ENCODE measurements at regions not wholly inside any gene's neighbourhood (a gene's known extent, or its start where the extent isn't known, plus 50 kb on each side); places are given as distances from the start of the nearest gene placed in this dataset.

DNA sequence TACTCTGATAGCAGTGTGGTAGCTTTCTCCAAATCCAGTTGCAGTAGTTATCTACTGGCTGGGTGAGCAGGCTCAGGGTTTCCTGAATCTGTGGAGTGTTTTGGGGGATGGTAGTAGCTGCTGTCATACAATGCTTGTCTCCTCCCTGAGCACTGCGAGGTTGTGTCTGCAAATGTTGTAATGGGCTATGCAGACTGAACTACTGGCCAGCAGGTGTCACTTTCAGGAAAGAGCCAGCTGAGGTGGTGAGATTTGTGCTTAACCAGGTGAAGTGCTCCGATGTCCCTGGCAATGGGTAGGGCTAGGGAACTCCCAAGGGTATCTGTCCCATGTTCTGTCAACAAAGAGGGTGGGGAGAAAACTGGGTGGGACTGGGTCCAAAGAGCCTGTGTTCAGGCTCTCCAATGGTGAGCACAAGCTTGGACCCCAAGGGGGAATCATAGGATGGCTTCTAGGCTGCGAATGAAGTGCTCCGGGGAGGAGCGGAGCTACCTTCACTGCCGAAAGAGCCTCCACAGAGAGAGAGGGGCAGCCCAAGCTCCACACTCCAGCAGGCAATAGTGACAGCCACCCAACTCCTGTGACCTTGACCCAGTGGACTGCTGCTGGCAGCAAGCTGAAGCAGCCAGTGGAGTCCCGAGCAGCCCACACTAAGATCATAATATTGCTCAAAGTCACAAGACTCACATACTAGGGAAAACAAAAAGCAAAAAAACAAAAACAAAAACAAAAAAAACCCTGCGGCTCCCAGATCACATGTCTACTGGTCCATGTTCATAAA lies 1324.0 kb upstream of the USP15 start:
- DNase-seq, result no peak

DNA sequence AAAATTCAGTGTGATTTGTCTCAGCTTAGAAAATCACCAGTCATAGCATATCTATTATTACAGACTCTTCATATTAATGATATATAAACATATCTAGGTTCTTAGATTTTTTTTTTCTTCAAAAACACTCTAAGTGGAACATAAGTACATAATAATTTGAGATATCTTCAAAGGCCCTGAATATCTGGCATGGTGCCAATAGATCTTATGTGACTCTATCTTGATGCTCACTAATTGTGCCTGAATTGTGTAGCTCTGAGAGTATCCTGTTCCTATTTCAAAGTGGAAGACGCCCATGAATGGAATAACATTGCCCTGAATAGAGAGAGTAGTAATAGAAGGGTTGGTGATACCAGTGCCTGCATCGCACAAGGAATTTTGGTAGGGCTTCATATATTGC lies 1312.7 kb upstream of the USP15 start:
- no peak for DNase-seq

DNA sequence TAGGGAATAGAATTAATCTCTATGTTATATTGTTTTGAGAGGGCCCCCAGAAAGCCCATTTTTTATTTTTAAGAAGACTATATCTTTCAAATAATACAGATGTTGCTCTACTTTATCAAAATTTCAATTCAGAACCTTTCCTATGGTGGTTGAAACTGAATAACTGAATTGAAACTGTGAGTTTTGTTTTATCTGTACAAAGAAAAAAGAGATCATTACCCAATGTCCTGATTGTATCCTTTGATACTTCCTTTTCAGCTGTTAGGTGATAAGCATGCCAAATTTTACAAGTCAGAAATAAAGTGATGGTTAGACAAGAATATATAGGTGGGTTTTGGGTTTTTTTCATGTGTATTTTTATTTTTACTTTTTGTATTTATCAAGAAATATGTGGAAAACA lies 1293.1 kb upstream of the USP15 start:
- no peak for DNase-seq

DNA sequence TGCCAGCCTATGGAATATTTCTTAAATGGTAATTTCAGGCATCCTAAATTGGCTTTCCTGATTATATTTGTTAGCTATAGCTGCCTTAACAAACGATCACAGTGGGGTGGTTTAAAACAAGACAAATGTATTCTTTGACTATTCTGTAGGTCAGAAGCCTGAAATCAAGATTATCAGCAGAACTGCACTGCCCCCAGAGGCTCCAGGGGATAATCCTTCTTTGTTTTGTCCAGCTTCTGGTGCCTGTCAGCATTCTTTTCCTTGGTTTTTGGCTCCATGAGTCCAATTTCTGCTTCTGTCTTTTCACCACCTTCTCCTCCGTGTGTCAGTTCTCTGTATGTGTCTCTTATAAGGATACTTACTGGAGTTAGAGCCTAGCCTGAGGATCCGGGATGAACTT lies 1282.2 kb upstream of the USP15 start:
- DNase-seq, result no peak

DNA sequence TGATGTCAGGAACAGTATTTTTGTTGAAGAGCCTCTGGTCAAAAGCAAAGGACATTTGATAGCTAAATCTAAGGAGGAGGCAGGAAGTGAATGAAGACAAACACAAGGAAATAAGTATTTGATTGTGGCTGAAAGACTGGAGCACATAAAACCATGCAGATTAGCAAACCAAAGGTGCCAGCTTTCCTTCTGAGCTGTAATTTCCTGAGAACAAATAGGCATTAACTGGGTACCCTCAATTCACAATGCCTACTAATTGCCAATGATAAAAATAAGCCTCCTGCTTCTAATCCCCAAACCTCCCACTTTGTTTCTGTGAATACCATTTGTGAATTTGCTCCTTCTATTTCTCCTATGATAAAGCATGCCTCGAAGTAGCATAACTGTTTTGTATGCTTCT lies 1279.6 kb upstream of the USP15 start:
- DNase-seq, result no peak

DNA sequence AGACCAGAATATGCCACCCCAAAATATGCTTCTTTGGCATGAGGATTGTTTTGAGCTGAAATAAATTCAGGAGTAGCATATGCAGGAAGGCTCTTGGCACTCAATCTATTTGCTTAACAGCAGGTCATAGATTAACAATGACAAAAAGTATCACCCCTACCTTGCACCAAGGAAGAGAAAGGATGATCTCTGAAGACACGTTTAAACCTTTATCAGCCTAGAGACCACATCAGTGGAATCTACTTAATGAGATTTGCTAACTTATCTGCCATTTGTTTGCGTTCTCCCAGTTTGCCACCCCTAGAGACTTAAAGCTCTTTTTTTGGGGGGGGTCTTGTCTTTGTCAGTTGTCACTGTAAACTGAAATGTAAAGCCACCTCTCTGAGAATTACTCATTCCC lies 1278.7 kb upstream of the USP15 start:
- no peak for DNase-seq

DNA sequence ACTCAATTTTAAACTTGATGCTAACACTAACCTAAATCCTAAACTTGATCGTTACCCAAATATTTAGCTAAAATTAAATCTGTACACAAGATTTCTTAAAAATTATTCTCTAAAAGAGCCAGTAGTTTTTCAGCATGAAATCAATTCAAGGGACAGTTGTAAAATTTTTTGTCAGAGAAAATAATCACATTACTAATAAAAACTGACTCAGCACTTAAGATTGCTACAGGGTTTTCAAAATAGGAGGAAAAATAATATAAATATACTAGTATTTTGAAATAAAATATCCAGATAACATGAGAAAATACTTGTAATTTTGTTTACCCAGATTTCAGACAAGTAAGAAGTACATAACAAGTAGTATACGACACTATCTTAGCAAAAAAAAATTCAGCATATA lies 1268.1 kb upstream of the USP15 start:
- DNase-seq, result no peak

DNA sequence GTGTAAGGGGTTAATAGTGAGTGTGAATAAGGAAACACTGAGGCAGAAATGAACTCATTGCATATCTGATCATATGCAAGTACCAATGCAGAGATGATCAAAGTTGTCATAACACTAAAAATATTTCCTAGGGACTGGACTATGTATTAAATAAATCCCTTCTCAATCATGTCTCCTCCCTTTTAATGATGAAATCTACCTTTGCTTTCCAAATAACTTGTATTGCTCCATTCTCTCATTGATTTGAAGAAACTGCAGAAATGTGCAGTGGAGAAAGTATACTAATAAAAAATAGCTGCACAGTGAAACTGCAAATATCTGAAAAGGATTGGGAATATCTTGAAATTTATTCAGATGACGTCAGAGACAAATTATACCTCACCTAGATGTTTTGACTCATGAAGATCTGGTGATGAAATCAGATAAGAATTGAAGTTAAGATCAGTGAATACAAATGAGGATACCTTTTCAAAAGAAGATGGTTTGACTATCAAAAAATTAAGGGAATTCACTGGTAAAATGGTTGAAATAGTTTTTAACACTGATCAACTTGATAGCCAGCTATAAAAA lies 1264.9 kb upstream of the USP15 start:
- no peak for DNase-seq

DNA sequence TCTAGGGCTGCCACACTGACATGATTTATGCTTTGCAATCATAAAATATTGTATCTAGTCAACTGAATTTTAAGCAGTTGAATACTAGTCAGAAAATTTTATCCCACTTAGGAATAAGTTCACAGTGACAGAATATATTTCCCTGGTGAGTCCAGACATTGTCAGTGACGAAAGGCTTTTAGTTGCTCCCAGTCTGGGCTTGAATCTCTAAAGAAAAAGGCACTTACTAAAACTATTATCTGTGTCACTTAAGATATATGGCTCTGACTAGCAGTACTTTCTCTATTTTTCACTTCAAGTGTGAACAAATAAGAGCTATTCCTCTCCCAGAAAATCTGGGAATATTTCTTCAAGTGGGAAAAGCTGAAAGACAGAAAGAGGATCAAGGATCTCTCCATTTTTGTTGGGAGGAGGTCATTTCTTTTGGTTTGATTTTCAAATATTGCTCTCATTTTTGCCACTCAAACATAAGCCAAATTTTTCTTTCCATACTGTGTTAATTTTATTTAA lies 1262.3 kb upstream of the USP15 start:
- DNase-seq, result no peak

DNA sequence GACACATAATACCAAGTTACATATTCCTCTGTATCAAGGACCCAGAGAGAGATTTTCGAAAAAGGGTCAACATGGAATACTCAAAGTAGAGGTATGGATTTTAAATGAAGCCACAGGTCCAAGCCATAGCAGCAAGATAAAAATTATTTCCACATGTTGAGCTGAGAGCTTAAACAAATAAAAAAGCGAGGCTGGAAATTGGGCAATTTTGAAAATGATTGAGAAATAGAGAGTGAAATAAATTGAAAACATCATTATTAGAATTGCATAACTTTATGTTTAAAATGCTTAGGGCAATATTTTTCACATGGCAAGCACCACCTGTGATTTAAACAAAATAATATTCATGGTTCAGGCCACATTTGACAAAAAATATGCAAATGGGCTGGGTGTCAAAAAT lies 1251.0 kb upstream of the USP15 start:
- no peak for DNase-seq

DNA sequence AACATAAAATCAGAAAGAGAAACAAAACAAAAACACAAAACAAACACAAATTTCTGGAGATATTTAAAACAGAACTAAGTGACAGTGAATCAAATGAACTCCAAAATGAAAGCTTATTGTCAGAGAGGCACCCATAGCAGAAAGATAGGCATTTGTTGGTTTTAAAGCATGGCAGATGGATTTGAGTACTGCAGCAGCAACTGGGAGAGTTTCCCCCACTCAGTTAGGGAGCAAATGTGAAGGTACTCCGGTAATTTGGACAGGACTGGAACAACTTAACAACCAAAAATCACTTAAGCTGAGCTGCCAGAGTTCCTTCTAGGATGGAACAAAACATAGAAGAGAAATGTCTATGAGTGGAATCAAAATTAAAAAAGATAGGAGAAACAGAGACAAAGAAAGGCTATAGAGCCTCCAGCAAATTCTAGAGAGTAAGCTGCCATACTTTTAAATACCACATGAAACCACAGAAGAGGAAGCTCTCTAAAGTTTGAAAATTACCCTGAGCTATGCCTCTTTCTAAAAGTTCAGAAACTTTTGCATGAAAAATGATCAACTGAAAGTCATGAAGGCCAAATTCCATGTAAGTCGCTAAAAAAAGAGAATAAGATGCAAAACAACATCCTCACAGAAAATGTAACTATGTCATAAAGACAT lies 1248.3 kb upstream of the USP15 start:
- DNase-seq, result no peak

DNA sequence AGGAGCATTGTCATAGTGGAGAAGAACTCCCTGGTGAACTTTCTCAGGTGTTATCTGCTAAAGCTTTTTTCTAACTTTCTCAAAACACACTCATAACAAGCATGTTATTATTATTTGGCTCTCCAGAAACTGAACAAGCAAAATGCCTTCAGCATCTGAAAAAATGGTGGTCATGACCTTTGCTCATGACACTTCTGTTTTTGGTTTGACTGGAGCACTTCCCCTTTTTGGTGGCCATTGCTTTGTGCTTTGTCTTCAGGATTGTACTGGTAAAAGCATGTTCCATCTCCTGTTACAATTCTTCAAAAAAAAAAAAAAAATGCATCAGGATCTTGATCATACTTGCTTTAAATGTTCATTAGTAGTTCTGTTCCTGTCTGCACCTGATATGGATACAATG lies 1241.6 kb upstream of the USP15 start:
- DNase-seq, result no peak

DNA sequence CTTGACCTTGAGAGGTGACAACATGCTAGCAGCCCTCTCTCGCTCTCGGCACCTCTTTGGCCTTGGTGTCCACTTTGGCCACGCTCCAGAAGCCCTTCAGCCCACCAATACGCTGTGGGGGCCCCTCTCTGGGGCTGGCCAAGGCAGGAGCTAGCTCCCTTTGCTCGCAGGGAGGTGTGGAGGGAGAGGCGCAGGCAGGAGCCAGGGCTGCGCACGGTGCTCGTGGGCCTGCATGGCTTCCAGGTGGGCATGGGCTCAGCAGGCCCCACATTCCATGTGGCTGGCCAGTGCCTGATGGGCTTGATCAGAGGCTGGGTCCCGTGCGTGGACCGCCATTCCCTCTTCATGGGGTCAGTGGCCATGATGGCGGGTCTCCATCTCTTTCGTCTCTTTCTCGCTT lies 1237.0 kb upstream of the USP15 start:
- no peak for DNase-seq

DNA sequence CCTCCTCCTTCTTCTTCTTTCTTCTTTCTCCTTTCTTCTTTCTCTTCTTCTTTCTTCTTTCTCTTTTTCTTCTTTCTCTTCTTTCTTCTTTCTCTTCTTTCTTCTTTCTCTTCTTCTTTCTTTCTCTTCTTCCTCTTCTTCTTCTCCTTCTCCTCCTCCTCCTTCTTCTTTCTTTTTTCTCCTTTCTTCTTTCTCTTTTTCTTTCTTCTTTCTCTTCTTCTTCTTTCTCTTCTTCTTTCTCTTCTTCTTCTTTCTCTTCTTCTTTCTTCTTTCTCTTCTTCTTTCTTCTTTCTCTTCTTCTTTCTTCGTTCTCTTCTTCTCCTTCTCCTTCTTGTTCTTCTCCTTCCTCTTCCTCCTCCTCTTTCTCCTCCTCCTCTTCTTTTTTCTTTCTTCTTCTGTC lies 1230.7 kb upstream of the USP15 start:
- DNase-seq, result no peak

DNA sequence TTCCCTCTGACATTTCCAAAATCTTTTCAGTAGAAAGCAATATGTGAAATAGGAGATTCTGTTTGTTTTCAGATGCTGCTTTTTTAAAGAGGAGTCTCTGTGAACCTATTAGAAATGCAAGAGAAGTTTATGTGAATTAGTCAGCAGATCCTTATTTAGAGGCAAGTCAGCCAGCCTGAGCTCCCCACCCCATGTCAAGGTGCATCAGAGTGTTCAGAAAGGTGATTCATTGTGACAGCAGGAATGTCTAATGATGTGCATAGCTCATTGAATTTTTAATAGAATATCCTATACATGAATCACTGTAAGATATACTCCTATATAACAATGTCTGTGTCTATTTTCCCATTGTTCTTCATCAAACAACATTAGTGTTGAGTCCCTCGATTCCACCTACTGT lies 1222.4 kb upstream of the USP15 start:
- no peak for DNase-seq

DNA sequence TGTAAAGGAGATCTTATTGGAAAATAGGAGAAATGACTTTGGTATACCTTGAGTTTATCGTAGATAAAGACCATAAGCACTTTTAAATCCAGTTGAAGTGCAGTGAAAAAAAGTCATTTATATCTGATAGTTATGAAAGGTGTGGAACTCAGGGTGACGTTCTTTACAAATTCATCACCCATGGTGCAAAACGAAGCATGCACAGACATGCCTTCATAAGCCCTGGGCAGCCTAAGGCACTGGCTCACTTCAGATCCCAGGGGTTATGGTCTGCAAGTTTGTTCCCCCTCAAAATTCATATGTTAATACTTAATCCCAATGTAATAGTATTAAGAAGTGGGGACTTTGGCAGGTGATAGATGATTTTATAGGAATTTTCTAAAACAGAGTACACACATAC lies 1216.4 kb upstream of the USP15 start:
- DNase-seq, result no peak

DNA sequence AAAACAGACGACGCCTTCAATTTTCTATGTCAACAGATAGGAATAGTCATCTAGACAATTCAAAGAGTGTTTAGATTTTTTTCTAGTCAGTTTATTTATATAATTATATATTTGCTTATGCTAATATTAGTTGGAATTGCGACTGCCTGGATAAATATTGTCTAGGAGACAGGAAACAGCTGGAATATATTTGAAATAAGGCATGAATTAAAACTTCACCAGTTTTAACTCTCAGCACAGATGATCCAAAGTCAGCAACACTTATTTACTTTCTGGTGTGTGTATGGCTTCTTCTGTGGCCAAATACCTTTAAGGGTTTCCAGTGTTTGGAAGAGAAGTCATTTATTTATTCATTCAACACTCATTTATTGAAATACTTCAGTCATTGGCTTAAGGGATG lies 1215.4 kb upstream of the USP15 start:
- DNase-seq, result no peak

DNA sequence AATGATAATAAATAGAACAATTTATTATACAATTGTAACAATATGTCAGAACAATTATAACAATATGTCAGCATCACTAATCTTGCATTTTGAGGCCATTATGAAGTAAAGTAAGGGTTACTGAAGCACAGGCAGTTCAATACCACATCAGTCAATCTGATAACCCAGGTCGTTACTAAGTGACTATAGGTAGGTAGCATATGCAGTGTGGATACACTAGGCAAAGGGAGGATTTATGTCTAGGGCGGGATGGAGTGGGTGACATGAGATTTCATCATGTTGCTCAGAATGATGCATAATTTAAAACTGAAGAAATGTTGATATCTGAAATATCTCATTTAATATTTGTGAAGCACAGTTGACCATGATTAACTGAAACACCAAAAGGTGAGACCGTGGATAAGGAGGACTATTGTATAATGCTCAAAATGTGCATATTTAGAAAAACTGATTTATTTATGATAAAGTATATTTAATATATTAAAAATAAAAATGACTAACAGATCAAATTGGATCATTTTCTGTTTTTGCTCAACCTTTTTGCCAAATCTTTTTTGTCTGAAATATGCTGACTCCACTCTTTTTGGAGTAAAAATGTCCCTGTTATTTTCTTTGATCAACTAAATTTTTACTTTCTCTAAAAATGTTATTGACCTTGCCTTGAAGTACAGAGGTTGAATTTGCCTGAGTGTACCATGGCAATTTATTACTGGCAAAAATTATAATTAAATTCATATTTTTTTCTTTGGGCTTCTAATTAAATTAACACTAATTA lies 1189.4 kb upstream of the USP15 start:
- DNase-seq, result no peak

DNA sequence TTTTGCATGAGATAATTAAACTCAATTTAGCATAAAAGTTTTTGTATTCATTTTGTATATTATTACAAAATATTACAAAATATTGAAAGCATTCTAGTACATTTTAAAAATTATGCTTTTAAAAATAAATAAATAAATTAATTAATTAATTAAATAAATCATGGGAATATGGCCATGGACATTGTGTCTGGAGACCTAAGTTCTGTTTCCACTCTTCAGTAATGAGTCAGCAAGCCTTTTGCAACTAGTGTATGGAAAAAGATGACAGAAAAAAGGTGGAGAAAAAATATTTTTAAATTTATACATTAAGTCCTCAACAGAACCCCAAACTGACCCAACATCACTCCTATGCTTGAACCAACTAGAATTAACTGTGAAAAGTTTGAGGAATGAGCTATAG lies 1187.5 kb upstream of the USP15 start:
- DNase-seq, result no peak

DNA sequence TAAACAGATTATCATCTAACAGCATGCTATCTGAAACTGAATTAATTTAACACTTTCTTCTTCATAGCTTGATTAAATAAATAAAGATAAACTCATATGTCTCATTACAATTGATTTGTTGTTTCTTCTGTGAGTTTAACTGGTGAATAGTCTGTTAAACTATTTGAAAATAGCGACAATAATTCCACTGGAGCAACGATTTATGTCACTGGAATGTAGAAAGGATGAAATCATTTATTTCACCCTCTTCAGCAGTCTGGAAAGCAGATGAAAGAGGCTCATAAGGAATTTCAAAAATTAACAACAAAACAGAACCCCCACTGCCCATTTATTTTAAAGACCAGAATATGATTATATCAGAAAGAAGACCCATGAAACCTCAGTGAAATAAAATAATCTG lies 1165.1 kb upstream of the USP15 start:
- DNase-seq, result no peak

DNA sequence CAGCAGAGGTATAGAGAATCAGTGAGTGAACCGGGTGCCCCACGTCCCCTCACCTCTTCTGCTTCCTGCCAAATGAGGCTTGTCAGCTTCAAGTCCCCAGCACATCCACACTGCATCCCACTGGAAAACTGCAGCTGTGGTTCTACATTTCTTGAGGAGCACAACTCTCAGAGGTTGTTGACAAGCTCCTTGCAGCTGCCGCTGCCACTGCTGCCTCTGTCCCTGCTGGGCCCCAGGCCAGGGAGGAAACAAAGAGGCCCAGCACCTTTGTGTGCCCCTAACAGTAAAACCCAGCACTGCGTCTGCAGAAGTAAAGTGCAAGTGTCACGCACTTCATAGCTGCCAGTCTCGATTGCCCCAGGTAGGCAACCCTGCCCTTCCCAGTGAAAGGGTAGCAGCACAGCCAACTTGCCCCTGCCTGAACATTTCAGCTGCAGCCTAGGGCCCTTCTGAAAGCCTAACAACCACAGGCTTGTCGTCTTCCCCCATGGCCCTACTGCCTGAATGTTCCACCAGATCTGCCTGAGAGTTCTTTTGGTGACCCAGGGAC lies 1162.1 kb upstream of the USP15 start:
- no peak for DNase-seq

DNA sequence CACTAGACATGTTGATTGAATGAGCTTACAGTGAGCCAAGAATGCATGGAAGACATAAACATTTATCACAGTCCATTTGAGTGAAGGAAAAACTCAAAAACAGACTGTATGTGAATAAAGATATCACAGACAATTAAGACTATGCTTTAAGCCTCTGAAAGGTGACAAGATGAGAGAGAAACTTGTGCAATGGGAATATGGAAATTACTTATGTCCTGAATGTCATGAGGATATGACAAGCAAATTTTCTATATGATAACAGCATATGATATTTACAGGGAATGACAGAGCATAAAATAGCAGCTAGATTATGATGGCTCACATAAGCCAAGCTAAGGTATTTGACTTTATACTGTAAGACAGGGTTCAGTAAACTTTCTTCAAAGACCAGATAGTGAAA lies 1153.1 kb upstream of the USP15 start:
- no peak for DNase-seq

DNA sequence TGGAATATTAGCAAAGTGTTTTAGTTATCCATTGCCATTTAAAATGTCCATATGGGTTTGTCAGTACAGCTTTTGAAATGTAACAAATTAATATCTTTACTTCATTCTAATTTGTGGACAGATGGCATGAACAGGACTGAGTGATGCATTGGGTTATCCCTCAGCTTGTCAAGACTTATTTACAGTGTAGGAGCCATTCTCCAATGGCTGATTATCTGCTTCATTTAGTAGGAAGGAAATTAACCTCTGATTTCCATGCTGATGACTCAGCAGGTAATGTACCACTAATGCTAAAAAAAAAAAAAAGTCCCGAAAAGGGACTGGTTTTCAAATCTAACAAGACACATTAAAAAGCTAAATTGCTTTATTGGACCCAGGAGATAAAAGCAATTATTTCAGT lies 1149.0 kb upstream of the USP15 start:
- no peak for DNase-seq

All from stimulated activated naive CD4-positive, alpha-beta T cell treated with Interleukin-2 at 50 U/mL for 16 hours (primary cell).